ENCODE measurements at regions not wholly inside any gene's neighbourhood (a gene's known extent, or its start where the extent isn't known, plus 50 kb on each side); places are given as distances from the start of the nearest gene placed in this dataset.

DNA sequence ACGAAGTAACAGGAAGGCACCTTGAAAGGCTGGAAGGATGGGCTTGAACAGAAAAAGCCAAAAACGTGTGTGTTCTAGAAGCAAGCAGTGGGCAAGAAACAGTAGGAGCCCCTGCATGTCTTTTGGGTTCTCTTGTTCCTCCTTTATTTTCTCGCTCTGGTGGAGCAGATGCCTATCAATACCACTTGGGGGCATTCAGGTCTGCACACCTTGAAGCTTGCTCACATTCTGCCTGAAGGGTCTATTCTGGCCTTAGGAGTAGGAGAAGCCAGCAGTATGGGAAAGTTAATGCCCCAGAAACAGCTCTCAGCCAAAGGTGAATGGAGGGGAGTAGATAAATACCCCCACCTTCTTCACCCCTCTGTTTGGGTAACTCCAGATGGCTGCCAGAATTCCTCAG is 204.5 kb downstream of the TXNL1 start:
- TF ChIP-seq POLR2AphosphoS5 (IDR thresholded peaks at IDR 0.05; ENCODE audit: low read depth, low read length) (no peak), POLR2A (IDR thresholded peaks at IDR 0.05; ENCODE audit: low read depth, low read length) (no peak), TAF1 (IDR thresholded peaks at IDR 0.05; ENCODE audit: low read depth, low read length) (no peak)

Measured in GM12891 (cell line).